ENCODE measurements at regions not wholly inside any gene's neighbourhood (a gene's known extent, or its start where the extent isn't known, plus 50 kb on each side); places are given as distances from the start of the nearest gene placed in this dataset.
A peak's percentile ranks its signal among the peaks of the same experiment; 100 is the strongest.

DNA sequence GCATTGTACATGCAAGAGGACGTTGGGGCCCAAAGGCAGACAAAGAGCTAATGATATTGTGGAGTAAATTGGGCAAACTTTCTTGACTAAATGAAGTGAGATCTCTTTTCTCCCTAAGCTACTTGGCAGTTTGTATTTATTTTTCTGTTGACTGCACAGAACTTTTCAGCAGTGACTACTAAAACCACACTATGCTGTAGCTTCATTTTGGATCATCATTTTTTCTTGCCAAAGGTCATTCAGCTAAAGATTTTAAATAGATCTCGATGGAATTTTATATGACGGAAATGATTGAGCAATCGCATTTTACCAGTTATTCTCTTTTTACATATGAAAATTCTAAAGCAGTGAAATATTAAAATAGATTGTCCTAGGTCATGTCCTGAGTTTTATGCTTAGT is 286.1 kb upstream of the ACTBL2 start:
- 70 to 87% (median 79%) methylated on average over 4 of the region's 4 CpGs for WGBS, 5 donors
- intact Hi-C loops (cut with DNase I; ENCODE audit: low total_unique reads), result no loop called here
- Histone ChIP-seq H3K27me3 (replicated peaks in 1 of 7) (no peaks in the 10 kb centered on the region), H3K4me1 (peaks cover 0 to 3% (median 0%) of the 10 kb centered on the region in 6 donors), H3K27ac (peak overlapping the region in 1 of 8 donors; percentile 44), H3K4me3 (no peak overlapping the region), H3K9me3 (no peaks in the 10 kb centered on the region), H3K36me3 (no peaks in the 10 kb centered on the region)
- TF ChIP-seq, protein P1, sequence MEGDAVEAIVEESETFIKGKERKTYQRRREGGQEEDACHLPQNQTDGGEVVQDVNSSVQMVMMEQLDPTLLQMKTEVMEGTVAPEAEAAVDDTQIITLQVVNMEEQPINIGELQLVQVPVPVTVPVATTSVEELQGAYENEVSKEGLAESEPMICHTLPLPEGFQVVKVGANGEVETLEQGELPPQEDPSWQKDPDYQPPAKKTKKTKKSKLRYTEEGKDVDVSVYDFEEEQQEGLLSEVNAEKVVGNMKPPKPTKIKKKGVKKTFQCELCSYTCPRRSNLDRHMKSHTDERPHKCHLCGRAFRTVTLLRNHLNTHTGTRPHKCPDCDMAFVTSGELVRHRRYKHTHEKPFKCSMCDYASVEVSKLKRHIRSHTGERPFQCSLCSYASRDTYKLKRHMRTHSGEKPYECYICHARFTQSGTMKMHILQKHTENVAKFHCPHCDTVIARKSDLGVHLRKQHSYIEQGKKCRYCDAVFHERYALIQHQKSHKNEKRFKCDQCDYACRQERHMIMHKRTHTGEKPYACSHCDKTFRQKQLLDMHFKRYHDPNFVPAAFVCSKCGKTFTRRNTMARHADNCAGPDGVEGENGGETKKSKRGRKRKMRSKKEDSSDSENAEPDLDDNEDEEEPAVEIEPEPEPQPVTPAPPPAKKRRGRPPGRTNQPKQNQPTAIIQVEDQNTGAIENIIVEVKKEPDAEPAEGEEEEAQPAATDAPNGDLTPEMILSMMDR (IDR thresholded peaks at IDR 0.05 in 8 of 11, conservative IDR thresholded peaks at IDR 0.05 in 3 of 11), result no peak
- TF ChIP-seq POLR2AphosphoS5 (IDR thresholded peaks at IDR 0.05) (no peak), POLR2A (IDR thresholded peaks at IDR 0.05) (no peak)
- DNase-seq, result no peak

DNA sequence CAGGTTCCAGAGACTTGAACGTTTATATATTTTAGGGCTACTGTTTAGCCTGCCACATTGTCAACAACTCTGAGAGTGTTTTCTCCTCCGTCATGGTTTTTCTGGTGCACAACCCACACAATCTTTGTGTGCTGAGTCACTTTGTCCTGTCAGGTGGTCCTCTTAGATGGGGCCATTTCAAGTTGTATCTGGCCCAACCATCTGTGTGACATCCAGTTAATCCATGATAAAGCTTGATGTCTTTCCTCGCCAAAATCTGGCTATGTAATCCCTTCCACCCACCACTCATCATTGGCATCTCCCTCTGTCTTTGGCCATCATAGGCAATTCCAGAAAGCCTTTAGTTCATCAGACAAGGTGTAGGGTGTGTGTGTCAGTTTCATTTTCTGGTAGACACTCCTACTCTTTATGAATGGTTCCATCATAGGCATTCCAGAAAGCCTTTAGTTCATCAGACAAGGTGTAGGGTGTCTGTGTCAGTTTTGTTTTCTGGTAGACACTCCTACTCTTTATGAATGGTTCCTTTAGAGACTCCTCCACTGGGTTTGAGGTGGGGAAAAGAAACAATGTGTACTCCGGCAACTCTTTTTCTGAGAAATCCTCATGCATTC is 282.0 kb upstream of the ACTBL2 start:
- no peaks in the 10 kb centered on the region for H3K27me3 ChIP-seq (replicated peaks in 1 of 7)
- peaks cover 0 to 9% (median 0%) of the 10 kb centered on the region in 8 donors for H3K9me3 ChIP-seq
- peaks cover 0 to 3% (median 0%) of the 10 kb centered on the region in 6 donors for H3K4me1 ChIP-seq
- TF ChIP-seq POLR2AphosphoS5 (IDR thresholded peaks at IDR 0.05) (no peak), POLR2A (IDR thresholded peaks at IDR 0.05) (no peak)
- TF ChIP-seq, protein P1 (IDR thresholded peaks at IDR 0.05 in 8 of 11, conservative IDR thresholded peaks at IDR 0.05 in 3 of 11), result no peak
- intact Hi-C loops (cut with DNase I; ENCODE audit: low total_unique reads), result no loop called here
- 68 to 94% (median 86%) methylated on average over 4 of the region's 4 CpGs for WGBS, 5 donors
- H3K36me3 ChIP-seq, result no peaks in the 10 kb centered on the region
- H3K4me3 ChIP-seq, result no peak overlapping the region
- DNase-seq, result no peak
- no peak overlapping the region for H3K27ac ChIP-seq

DNA sequence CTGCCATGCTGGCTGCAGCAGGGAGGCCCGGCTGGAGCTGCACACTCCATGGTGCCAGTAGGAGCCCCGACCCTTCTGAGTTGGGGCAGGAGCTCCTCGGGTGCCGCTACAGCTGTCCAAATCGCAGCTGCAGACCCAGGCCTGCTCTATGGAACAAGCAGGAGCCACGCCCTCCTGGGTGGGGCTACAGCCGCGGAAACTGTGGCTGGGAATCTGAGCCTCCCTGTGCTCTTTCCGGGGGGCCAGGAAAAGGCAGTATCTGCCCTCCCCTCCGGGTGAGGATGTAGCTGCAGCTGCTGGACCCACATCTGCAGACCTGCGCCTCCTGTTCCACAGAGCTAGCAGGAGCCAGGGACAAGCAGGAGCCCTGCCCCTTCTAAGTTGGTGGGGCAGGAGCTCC is 278.9 kb upstream of the ACTBL2 start:
- Histone ChIP-seq H3K27me3 (replicated peaks in 1 of 7) (no peaks in the 10 kb centered on the region), H3K4me3 (no peak overlapping the region), H3K4me1 (no peaks in the 10 kb centered on the region), H3K27ac (no peak overlapping the region), H3K36me3 (no peaks in the 10 kb centered on the region), H3K9me3 (peaks cover 0 to 9% (median 0%) of the 10 kb centered on the region in 8 donors)
- WGBS, 5 donors, result 83 to 94% (median 88%) methylated on average over 11 of the region's 11 CpGs
- DNase-seq, result no peak
- no peak for TF ChIP-seq POLR2A (IDR thresholded peaks at IDR 0.05)
- TF ChIP-seq POLR2AphosphoS5 (IDR thresholded peaks at IDR 0.05), result no peak
- TF ChIP-seq, protein P1 (IDR thresholded peaks at IDR 0.05 in 8 of 11, conservative IDR thresholded peaks at IDR 0.05 in 3 of 11), result no peak
- intact Hi-C loops (cut with DNase I; ENCODE audit: low total_unique reads), result no loop called here

DNA sequence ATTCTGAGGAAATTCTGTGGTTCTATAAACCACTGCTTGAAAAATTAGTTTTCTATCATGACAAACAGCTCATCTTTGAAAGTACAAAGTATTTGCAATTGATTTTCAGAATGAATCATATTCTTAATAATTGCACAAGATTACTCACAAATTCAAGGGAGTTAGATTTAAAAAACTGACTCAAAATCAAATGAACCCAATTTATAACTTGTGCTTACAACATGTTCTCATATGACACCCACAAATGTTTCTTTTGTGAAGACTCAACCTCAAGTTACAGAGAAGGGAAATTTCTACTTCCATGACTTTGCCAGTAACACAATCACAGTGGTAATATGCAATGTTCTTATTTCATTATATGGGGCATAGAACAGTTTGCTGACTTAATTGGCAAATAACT is 272.0 kb upstream of the ACTBL2 start:
- TF ChIP-seq, protein P1 (IDR thresholded peaks at IDR 0.05 in 8 of 11, conservative IDR thresholded peaks at IDR 0.05 in 3 of 11), result no peak
- TF ChIP-seq POLR2A (IDR thresholded peaks at IDR 0.05) (no peak), POLR2AphosphoS5 (IDR thresholded peaks at IDR 0.05) (no peak)
- intact Hi-C loops (cut with DNase I; ENCODE audit: low total_unique reads), result no loop called here

More for the DNA sequence above, 272.0 kb upstream of the ACTBL2 start:
- H3K27ac ChIP-seq, result no peak overlapping the region
- H3K9me3 ChIP-seq, result no peaks in the 10 kb centered on the region
- no peaks in the 10 kb centered on the region for H3K36me3 ChIP-seq
- DNase-seq, result no peak
- no peak overlapping the region for H3K4me3 ChIP-seq
- no peaks in the 10 kb centered on the region for H3K27me3 ChIP-seq (replicated peaks in 1 of 7)
- no peaks in the 10 kb centered on the region for H3K4me1 ChIP-seq

All from spleen (tissue), 11 donors.